HCT116 (cell line): ENCODE measurements at regions not wholly inside any gene's neighbourhood (a gene's known extent, or its start where the extent isn't known, plus 50 kb on each side); places are given as distances from the start of the nearest gene placed in this dataset.

Source experiments
- CEBPB ChIP-seq: IDR thresholded peaks from 2 replicates; pipeline ENCODE4 v1.6.1; 2012; ENCODE audit warnings: low read depth
- EZH2 ChIP-seq: fragments of 200-600 bp; sonication (generic); IDR thresholded peaks from 2 replicates; pipeline ENCODE4 v1.6.1; 2017; ENCODE audit warnings: antibody characterized with exemption, mixed run types
- JUND ChIP-seq: IDR thresholded peaks from 2 replicates; pipeline ENCODE4 v1.6.1; 2012
- POLR2A ChIP-seq: IDR thresholded peaks from 2 replicates; pipeline ENCODE4 v1.7.0; 2011; ENCODE audit warnings: borderline replicate concordance; ENCODE audit not compliant: insufficient read depth, insufficient read length; ENCODE audit errors: extremely low read depth
- SP1 ChIP-seq: IDR thresholded peaks from 2 replicates; pipeline ENCODE4 v1.6.1; 2012; ENCODE audit warnings: low read depth
- TF ChIP-seq, protein P1 (sequence below), 3 experiments: fragments of 200-600 bp in 1 of 3; sonication (generic) in 1 of 3; IDR thresholded peaks in 2 of 3; conservative IDR thresholded peaks in 1 of 3; 2 replicates each; pipeline ENCODE4 v1.5.1; 2012 to 2017; ENCODE audit warnings: low read depth in 2 of 3, low read length in 2 of 3, antibody characterized with exemption in 1 of 3, borderline replicate concordance in 1 of 3, control low read depth in 1 of 3, mild to moderate bottlenecking in 1 of 3, mixed read lengths in 1 of 3, mixed run types in 1 of 3, moderate library complexity in 1 of 3; ENCODE audit not compliant: insufficient read depth in 1 of 3

DNA sequence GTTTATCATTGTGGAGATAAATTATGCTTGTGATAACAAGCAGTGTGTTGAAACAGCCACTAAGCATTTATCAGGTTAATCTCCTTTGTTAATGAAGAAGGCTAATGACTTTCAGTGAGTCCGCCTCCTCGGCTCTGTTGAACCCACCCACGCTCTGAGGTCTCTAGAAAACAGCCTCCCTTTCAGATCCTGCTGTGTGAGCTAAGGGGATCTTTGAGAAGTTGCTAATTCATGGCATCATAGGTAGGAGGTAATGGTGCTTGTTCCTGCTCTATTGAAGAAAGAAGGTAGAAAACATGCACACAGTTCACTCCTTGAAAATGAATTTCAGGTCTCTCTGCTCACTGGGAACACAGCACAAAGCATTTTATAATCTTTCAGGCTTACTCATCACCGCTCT is 483.9 kb downstream of the AACS start:
- TF ChIP-seq CEBPB (no peak), POLR2A (no peak), SP1 (no peak), JUND (no peak), EZH2 (no peak)
- TF ChIP-seq, protein P1, sequence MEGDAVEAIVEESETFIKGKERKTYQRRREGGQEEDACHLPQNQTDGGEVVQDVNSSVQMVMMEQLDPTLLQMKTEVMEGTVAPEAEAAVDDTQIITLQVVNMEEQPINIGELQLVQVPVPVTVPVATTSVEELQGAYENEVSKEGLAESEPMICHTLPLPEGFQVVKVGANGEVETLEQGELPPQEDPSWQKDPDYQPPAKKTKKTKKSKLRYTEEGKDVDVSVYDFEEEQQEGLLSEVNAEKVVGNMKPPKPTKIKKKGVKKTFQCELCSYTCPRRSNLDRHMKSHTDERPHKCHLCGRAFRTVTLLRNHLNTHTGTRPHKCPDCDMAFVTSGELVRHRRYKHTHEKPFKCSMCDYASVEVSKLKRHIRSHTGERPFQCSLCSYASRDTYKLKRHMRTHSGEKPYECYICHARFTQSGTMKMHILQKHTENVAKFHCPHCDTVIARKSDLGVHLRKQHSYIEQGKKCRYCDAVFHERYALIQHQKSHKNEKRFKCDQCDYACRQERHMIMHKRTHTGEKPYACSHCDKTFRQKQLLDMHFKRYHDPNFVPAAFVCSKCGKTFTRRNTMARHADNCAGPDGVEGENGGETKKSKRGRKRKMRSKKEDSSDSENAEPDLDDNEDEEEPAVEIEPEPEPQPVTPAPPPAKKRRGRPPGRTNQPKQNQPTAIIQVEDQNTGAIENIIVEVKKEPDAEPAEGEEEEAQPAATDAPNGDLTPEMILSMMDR (IDR thresholded peaks at IDR 0.05 in 2 of 3, conservative IDR thresholded peaks at IDR 0.05 in 1 of 3; ENCODE audit: borderline replicate concordance in 1 of 3, insufficient read depth in 1 of 3, low read depth in 2 of 3, low read length in 2 of 3), result no peak
